Astrocyte (in vitro differentiated cells and primary cell): ENCODE measurements at regions not wholly inside any gene's neighbourhood (a gene's known extent, or its start where the extent isn't known, plus 50 kb on each side); places are given as distances from the start of the nearest gene placed in this dataset.

Experiments
- CTCF ChIP-seq: IDR thresholded peaks from 2 replicates; pipeline ENCODE4 v1.5.1; 2011; ENCODE audit warnings: low read depth, mild to moderate bottlenecking, inconsistent platforms, low read length, moderate library complexity; ENCODE audit not compliant: insufficient read depth
- EZH2 ChIP-seq: IDR thresholded peaks from 2 replicates; pipeline ENCODE4 v1.6.1; 2012; ENCODE audit warnings: mild to moderate bottlenecking, low read length, inconsistent platforms; ENCODE audit not compliant: insufficient read depth

- TF ChIP-seq EZH2 = no peak
- TF ChIP-seq CTCF = no peak
Observed at GRCh38 chr1:182142621-182143020, 81.1 kb upstream of the ZNF648 start.
